Activated CD8-positive, alpha-beta T cell treated with anti-CD3 and anti-CD28 coated beads, Interleukin-2, amount 10 ng/mL, durations not matched to agents 7 days and 5 days (primary cell): ENCODE measurements at regions not wholly inside any gene's neighbourhood (a gene's known extent, or its start where the extent isn't known, plus 50 kb on each side); places are given as distances from the start of the nearest gene placed in this dataset.

ENCODE experiments used
- ATAC-seq: fragments of 150-1000 bp; cut with Tn5 transposase; one replicate; pipeline ENCODE4 v1.10.0; 2021; ENCODE audit warnings: moderate library complexity
- CTCF ChIA-PET: fragments of 350-600 bp; sonication (Branson Sonifier 250); formaldehyde crosslinking; loops from one replicate; lab custom pipeline; 2021; ENCODE audit warnings: antibody characterized with exemption; lab: Charles Lee
- POLR2A ChIA-PET: fragments of 350-600 bp; sonication (Branson Sonifier 250); formaldehyde crosslinking; loops from one replicate; lab custom pipeline; 2021; ENCODE audit warnings: antibody characterized with exemption; lab: Charles Lee
- DNase-seq: peaks from one replicate; pipeline ENCODE4 v3.0.0-alpha.2; 2020
- H3K27ac Mint-ChIP-seq: one replicate; pipeline ENCODE4 v1.8.0; 2021; ENCODE audit warnings: mild to moderate bottlenecking, mixed read lengths
- H3K27me3 Mint-ChIP-seq: one replicate; pipeline ENCODE4 v1.8.0; 2021; ENCODE audit warnings: low read depth, mixed read lengths
- H3K36me3 Mint-ChIP-seq: one replicate; pipeline ENCODE4 v1.8.0; 2021; ENCODE audit warnings: low read depth, mixed read lengths
- H3K4me1 Mint-ChIP-seq: one replicate; pipeline ENCODE4 v1.8.0; 2021; ENCODE audit warnings: low read depth, mixed read lengths
- H3K4me3 Mint-ChIP-seq: one replicate; pipeline ENCODE4 v1.8.0; 2021; ENCODE audit warnings: mild to moderate bottlenecking, mixed read lengths
- H3K9me3 Mint-ChIP-seq: one replicate; pipeline ENCODE4 v1.8.0; 2022; ENCODE audit warnings: mixed read lengths; ENCODE audit not compliant: insufficient read depth

DNA sequence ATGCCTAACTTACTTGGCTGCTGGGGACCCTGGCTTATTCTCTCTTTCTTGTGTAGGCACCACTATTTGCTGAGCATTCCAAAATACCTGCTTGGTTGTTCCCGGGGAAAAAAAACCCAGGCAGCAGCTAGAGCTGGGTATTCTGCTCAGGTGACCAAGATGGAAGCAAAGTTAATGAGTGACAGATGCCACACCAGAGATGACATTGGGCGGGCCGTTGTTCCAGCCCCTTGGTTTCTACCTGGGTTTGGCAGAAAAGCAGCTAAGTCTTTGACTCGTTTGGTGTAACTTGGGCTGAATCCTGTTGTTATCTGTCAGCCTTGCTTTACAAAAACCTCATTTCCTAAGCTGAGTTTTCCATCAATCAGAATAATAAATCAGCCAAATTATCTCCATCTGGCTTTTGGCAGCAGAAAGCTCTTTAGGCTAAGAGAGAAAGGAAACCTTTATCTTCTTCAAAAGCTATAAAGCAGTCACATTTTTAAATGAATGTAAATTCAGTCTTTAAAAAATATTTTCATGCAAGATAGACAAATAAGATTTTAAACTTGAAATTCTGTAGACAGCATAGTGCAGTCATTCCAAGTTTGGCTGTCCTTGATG lies 202.0 kb upstream of the GMDS start:
- H3K36me3 Mint-ChIP-seq = no peaks in the 10 kb centered on the region
- no peak overlapping the region for H3K4me3 Mint-ChIP-seq

DNA sequence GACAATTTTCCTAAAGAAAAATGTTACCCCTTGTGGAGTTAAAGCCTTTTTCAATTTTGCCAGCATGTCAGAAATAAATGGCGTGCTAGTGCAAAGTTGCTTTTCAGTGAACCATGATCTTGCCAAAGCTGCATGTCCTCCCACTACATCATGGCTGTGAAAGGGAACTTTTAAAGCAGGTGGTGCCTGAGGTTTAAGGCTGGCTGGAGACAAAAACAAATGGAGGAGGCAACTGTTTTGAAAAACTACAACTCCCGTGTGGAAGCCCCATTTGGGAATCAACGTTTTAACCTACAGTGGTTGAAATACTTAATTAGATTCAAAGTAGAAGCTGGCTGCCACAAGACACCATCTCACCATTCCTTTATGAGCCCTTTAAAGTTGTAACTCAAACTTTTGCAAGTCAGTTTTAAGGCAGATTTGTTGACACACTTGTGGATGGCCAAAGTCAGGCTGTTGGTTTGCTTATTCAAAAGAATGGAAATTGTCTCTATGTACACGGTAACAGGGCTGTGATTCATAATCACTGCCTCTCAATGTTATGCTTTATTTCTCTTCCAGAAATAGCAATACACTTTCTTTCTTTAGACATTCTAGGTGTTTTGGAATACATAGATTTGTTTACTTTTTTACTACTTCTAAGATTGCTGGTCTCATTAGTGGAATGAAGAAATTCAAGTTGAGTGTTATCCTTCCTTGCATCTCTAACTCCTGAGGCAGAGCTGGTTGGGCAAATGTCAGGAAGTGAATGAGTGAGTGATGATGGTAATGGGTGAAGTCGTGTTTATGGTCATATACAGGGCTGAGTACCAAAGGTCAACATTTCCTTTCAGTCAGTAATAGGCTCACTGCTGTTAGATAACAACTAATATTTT lies 196.4 kb upstream of the GMDS start:
- CTCF ChIA-PET = interaction anchor here (1.5 kb wide), 1 partner anchor 193 kb away, joined by 6 read pairs; no protein-coding TSS in a partner anchor
- DNase-seq (no peak), ATAC-seq (no peak)
- no peaks in the 10 kb centered on the region for H3K36me3 Mint-ChIP-seq
- H3K4me1 Mint-ChIP-seq = no peaks in the 10 kb centered on the region
- POLR2A ChIA-PET = no interaction called here
- no peaks in the 10 kb centered on the region for H3K9me3 Mint-ChIP-seq
- peaks cover 16% of the 10 kb centered on the region for H3K27me3 Mint-ChIP-seq
- H3K27ac Mint-ChIP-seq = no peak overlapping the region
- no peak overlapping the region for H3K4me3 Mint-ChIP-seq

More for the DNA sequence above, 202.0 kb upstream of the GMDS start:
- Mint-ChIP-seq H3K27ac (no peak overlapping the region), H3K9me3 (no peaks in the 10 kb centered on the region), H3K4me1 (peaks cover 3% of the 10 kb centered on the region), H3K27me3 (peaks cover 16% of the 10 kb centered on the region)
- no peak for ATAC-seq
- DNase-seq = no peak
- ChIA-PET CTCF (interaction anchor here (0.8 to 2.8 kb wide), 4 partner anchors 187 to 851 kb away, joined by 3 to 20 read pairs (median 4); no protein-coding TSS in a partner anchor), POLR2A (no interaction called here)

DNA sequence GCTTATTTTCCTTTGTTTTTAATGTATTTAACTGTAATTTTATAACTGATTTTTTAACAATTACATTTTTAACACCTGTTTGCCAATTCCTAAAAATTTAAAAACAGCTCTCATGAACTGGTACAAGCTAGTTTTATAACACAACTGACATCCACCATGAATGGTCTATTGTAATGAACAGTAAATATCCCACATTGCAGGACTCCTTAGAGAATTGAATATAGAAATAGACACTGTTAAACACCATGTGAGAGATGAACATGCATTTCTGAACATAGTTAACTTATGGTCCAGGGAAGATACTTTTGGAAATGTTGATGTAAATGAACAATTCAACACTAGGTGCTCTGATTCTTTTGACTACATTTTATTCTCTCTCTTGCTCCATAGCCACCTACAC lies 195.1 kb upstream of the GMDS start:
- Mint-ChIP-seq H3K4me1 (no peaks in the 10 kb centered on the region), H3K36me3 (no peaks in the 10 kb centered on the region), H3K27me3 (peaks cover 10% of the 10 kb centered on the region), H3K4me3 (no peak overlapping the region), H3K27ac (no peak overlapping the region), H3K9me3 (no peaks in the 10 kb centered on the region)
- ChIA-PET CTCF (interaction anchor here (1.4 to 1.5 kb wide), 2 partner anchors 8 to 194 kb away, joined by 4 to 6 read pairs; no protein-coding TSS in a partner anchor), POLR2A (no interaction called here)
- ATAC-seq (no peak), DNase-seq (no peak)

DNA sequence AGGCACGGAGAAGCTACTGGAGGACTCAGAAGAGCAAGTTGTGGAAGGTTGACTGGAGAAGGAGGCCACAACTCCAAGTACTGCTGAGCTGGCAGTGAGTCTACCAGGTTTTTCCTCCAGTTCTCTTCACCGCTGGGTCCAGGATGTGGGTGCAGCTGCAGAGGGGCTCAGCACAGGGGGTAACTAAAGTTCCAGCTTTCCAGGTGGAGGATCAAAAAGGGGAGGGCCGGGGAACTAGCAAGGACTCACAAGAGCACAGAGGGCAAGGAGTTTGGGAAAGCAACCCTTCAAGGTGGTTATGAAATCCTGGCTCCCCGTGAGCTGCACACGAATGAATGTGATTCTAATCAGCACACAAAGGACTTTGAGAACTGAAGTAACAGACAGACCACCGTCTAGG lies 194.2 kb upstream of the GMDS start:
- no peak for DNase-seq
- POLR2A ChIA-PET = no interaction called here
- H3K9me3 Mint-ChIP-seq = no peaks in the 10 kb centered on the region
- no peak overlapping the region for H3K27ac Mint-ChIP-seq
- H3K27me3 Mint-ChIP-seq = peaks cover 8% of the 10 kb centered on the region
- no peak overlapping the region for H3K4me3 Mint-ChIP-seq
- CTCF ChIA-PET = interaction anchor here (1.4 kb wide), 1 partner anchor 9 kb away, joined by 4 read pairs; no protein-coding TSS in a partner anchor
- H3K36me3 Mint-ChIP-seq = no peaks in the 10 kb centered on the region
- no peaks in the 10 kb centered on the region for H3K4me1 Mint-ChIP-seq
- no peak for ATAC-seq

DNA sequence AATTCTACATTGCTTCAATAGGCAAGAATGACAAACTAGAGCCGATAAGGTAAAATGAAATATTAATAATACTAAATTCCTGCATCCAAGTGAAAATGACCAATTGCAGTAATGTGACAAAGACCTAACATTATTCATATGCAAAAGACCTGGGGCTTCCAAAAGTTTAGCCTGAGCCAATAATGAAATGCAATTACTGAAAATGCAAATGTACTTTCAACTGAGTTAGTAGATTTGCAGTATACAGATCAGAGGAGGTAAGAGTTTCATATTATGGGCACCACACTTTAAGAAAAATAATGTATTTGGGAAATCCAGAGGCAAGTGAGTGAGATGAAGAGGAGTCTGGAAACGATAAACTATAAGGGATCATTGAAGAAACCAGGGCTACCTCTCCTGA lies 193.7 kb upstream of the GMDS start:
- no peak overlapping the region for H3K4me3 Mint-ChIP-seq
- no peaks in the 10 kb centered on the region for H3K4me1 Mint-ChIP-seq
- POLR2A ChIA-PET = no interaction called here
- H3K27ac Mint-ChIP-seq = no peak overlapping the region
- peaks cover 8% of the 10 kb centered on the region for H3K27me3 Mint-ChIP-seq
- CTCF ChIA-PET = interaction anchor here (1.4 to 1.9 kb wide), 2 partner anchors 10 kb away, joined by 4 to 7 read pairs; no protein-coding TSS in a partner anchor
- no peak for ATAC-seq
- DNase-seq = no peak
- no peaks in the 10 kb centered on the region for H3K9me3 Mint-ChIP-seq
- no peaks in the 10 kb centered on the region for H3K36me3 Mint-ChIP-seq

DNA sequence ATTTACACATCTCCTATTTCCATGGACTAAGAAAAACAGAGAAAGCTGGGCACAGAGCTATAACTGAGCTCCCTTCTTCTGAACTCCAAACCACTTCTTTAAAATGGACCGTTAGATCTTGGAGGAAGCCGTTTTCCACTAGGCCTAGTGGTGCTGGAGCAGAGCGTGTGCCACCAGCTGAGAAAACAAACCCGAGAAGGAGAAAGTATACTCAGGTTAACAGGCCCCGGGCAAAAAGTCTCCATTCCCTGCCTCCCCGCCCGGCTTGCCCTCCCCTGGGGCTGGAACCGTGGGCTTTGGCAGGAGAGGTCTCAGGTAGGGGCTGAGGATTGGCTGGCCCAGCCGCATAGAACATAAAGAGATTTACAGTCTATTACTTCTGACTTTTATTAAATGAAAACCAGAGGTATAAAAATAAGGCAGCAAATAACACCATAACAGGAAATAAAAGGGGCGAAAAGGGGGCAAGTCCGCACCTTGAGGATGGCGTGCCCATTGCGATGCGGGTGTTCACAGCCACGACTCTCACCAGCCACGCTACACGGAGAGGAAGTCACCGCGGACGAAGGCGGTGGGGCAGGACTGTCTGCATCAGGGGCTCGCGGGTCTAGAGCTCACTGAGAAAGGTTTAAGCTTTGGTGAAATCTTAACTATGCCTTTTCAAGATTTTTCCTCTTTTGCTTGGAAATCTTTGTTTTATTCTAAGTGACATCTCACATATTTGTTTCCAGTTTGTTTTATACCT lies 191.2 kb upstream of the GMDS start:
- ChIA-PET POLR2A (no interaction called here), CTCF (interaction anchor here (2.2 kb wide), 1 partner anchor 198 kb away, joined by 7 read pairs; no protein-coding TSS in a partner anchor)
- Mint-ChIP-seq H3K4me3 (no peak overlapping the region), H3K4me1 (no peaks in the 10 kb centered on the region), H3K27me3 (peaks cover 6% of the 10 kb centered on the region), H3K36me3 (no peaks in the 10 kb centered on the region), H3K9me3 (no peaks in the 10 kb centered on the region), H3K27ac (no peak overlapping the region)
- DNase-seq = no peak
- ATAC-seq = no peak

DNA sequence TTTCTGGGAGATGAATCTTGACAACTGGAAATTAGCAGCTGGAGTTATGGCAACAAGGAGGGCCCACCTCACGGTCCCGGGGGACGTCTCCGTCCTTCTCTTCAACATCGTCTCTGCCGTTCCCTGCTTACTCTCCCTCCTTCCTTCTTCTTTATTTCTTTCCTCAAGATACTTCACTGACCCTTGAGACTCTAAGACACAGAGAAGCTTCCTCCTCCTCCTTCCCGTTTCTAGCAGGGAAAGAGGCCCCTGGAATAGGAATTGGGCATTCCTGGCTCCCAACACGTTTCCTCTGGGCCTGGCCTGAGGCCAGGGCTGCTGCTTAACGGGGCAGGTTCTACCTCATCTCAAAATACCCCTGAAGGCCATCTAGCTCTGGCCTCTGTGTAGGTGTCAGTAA lies 189.9 kb upstream of the GMDS start:
- CTCF ChIA-PET = interaction anchor here (2.2 kb wide), 1 partner anchor 199 kb away, joined by 7 read pairs; no protein-coding TSS in a partner anchor
- ATAC-seq (no peak), DNase-seq (no peak)
- H3K36me3 Mint-ChIP-seq = no peaks in the 10 kb centered on the region
- H3K4me1 Mint-ChIP-seq = no peaks in the 10 kb centered on the region
- H3K4me3 Mint-ChIP-seq = no peak overlapping the region
- no peaks in the 10 kb centered on the region for H3K9me3 Mint-ChIP-seq
- H3K27ac Mint-ChIP-seq = no peak overlapping the region
- POLR2A ChIA-PET = no interaction called here
- H3K27me3 Mint-ChIP-seq = peaks cover 2% of the 10 kb centered on the region

DNA sequence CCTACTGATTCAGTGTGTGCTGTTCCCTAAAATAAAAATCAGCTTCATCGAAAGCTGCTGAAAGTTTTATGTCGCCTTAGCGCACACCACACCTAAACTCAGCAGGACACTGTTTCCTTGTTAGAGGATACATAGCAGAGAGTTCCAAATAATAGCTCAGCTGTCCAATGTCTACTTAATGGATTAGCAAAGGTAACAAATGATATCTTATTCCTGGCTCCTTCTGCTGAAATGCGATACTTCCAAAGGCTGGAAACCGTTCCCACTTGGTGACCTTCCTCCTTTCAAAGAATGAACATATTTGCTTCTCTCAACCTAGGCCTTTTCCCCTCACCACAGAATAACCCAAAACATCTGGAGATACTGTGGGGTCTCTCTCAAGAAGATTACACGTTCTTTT lies 189.5 kb upstream of the GMDS start:
- no peaks in the 10 kb centered on the region for H3K27me3 Mint-ChIP-seq
- H3K4me1 Mint-ChIP-seq = no peaks in the 10 kb centered on the region
- ATAC-seq (no peak), DNase-seq (no peak)
- H3K27ac Mint-ChIP-seq = no peak overlapping the region
- POLR2A ChIA-PET = no interaction called here
- no peaks in the 10 kb centered on the region for H3K9me3 Mint-ChIP-seq
- CTCF ChIA-PET = interaction anchor here (2.2 kb wide), 1 partner anchor 200 kb away, joined by 7 read pairs; no protein-coding TSS in a partner anchor
- no peak overlapping the region for H3K4me3 Mint-ChIP-seq
- no peaks in the 10 kb centered on the region for H3K36me3 Mint-ChIP-seq

DNA sequence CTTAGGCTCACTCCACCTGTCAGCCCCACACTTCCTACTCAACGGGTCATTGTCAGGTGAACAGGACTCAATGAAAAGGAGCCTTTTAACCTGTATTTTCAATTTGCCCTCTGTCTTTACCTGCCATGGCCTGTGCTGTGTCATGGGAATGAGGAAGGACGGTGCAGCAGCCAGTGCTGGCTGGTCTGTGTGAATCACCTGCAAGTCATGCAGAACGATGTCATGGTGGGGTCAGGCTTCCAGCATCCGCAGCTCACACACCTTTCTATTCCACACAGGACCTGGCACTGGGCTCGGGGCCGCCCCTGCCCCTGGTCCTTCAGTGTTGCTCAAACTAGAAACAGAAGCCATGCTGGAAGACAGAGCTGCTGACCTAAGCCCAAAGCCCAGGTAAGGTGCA lies 188.7 kb upstream of the GMDS start:
- DNase-seq = no peak
- Mint-ChIP-seq H3K36me3 (no peaks in the 10 kb centered on the region), H3K4me1 (no peaks in the 10 kb centered on the region), H3K27ac (no peak overlapping the region), H3K4me3 (no peak overlapping the region), H3K27me3 (no peaks in the 10 kb centered on the region), H3K9me3 (no peaks in the 10 kb centered on the region)
- CTCF ChIA-PET = no interaction called here
- no peak for ATAC-seq
- POLR2A ChIA-PET = interaction anchor here (0.6 kb wide), 1 partner anchor 170 kb away, joined by 4 read pairs; no protein-coding TSS in a partner anchor

DNA sequence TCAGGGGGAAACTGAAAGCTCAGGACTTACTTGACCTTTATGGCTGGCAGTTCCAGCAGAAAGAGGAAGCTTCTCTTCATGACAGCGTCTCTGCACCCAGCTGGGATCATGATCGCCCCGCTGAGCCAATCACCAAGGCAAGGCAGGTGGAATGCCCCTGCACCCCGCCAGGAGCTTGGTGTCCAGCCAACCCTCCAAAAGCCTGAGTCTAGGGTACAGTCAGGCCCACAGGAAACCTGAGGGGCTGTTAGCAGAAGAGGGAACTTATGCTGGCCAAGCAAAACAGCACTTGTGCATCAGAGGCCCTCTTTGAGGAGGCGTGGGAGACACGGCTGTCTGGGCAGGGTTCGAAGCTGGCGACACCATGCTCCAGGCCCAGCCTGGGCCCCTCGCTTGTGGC lies 188.3 kb upstream of the GMDS start:
- DNase-seq (no peak), ATAC-seq (no peak)
- CTCF ChIA-PET = no interaction called here
- POLR2A ChIA-PET = no interaction called here
- H3K36me3 Mint-ChIP-seq = no peaks in the 10 kb centered on the region
- H3K4me1 Mint-ChIP-seq = no peaks in the 10 kb centered on the region
- no peak overlapping the region for H3K4me3 Mint-ChIP-seq
- H3K9me3 Mint-ChIP-seq = no peaks in the 10 kb centered on the region
- no peak overlapping the region for H3K27ac Mint-ChIP-seq
- H3K27me3 Mint-ChIP-seq = no peaks in the 10 kb centered on the region

DNA sequence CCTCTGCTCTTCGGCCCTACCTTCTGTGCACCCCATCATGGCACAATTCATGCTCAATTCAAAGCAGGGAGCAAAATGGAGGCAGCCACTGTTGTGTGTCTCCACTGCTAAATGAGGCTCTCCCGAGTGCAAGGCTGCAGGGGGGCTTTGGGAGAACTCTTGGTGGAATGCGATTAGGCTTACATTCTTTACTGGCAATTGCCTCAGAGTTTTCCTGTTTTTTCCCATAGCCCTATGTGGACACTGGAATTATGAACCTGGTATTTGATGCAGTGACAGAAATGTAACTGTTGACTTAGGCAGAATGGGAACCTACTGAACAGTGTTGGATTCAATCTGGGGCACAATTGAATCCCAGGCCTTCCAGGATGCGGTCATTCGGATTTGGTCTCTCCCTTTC lies 187.9 kb upstream of the GMDS start:
- POLR2A ChIA-PET = no interaction called here

More for the DNA sequence above, 187.9 kb upstream of the GMDS start:
- Mint-ChIP-seq H3K4me3 (no peak overlapping the region), H3K27me3 (no peaks in the 10 kb centered on the region), H3K4me1 (no peaks in the 10 kb centered on the region), H3K9me3 (no peaks in the 10 kb centered on the region), H3K27ac (no peak overlapping the region), H3K36me3 (no peaks in the 10 kb centered on the region)
- DNase-seq (no peak), ATAC-seq (no peak)
- CTCF ChIA-PET = no interaction called here
